Osteoblast (primary cell): ENCODE measurements at regions not wholly inside any gene's neighbourhood (a gene's known extent, or its start where the extent isn't known, plus 50 kb on each side); places are given as distances from the start of the nearest gene placed in this dataset.
"Not testable (repeated sequence)": the region's sequence is repeated elsewhere in the genome, so short reads cannot be mapped to it uniquely, and the experiment has no call there.

ENCODE experiments used
- DNase-seq: peaks from one replicate; pipeline ENCODE4 v3.0.0; 2011; ENCODE audit warnings: low spot score, mixed read lengths; ENCODE audit not compliant: insufficient read length; ENCODE audit errors: missing footprints
- H2AFZ ChIP-seq: 2 replicates; pipeline ENCODE4 v1.6.0; 2011; ENCODE audit warnings: mild to moderate bottlenecking, low read length
- H3K27ac ChIP-seq: 2 replicates; pipeline ENCODE4 v1.5.1; 2011; ENCODE audit warnings: mild to moderate bottlenecking, low read depth, low read length, moderate library complexity
- H3K27me3 ChIP-seq: 2 replicates; pipeline ENCODE4 v1.6.0; 2012; ENCODE audit warnings: mild to moderate bottlenecking, control low read depth, inconsistent platforms, low read length, moderate library complexity; ENCODE audit not compliant: insufficient read depth
- H3K36me3 ChIP-seq: 2 replicates; pipeline ENCODE4 v1.5.1; 2011; ENCODE audit warnings: mild to moderate bottlenecking, low read length, control low read depth, moderate library complexity; ENCODE audit not compliant: insufficient read depth
- H3K4me1 ChIP-seq: 2 replicates; pipeline ENCODE4 v1.5.1; 2011; ENCODE audit warnings: mild to moderate bottlenecking, low read length, control low read depth, moderate library complexity; ENCODE audit not compliant: insufficient read depth
- H3K4me2 ChIP-seq: 2 replicates; pipeline ENCODE4 v1.6.0; 2011; ENCODE audit warnings: mild to moderate bottlenecking, low read length; ENCODE audit not compliant: insufficient read depth
- H3K4me3 ChIP-seq: fragments of 200-600 bp; sonication (generic); 3 replicates; pipeline ENCODE4 v1.5.1; 2012; ENCODE audit warnings: mild to moderate bottlenecking, low read length, inconsistent platforms; ENCODE audit not compliant: insufficient read depth
- H3K79me2 ChIP-seq: 2 replicates; pipeline ENCODE4 v1.6.0; 2012; ENCODE audit warnings: mild to moderate bottlenecking, low read length, control low read depth, inconsistent platforms; ENCODE audit not compliant: insufficient read depth
- H3K9me3 ChIP-seq: 2 replicates; pipeline ENCODE4 v1.5.1; 2011; ENCODE audit warnings: low read depth, low read length, control low read depth
- H4K20me1 ChIP-seq: 2 replicates; pipeline ENCODE4 v1.6.0; 2012; ENCODE audit warnings: mild to moderate bottlenecking, low read length, control low read depth; ENCODE audit not compliant: insufficient read depth
- CTCF ChIP-seq: IDR thresholded peaks from 2 replicates; pipeline ENCODE4 v1.5.1; 2011; ENCODE audit warnings: mild to moderate bottlenecking, low read depth, low read length, moderate library complexity; ENCODE audit errors: extremely low read depth

- no peaks in the 10 kb centered on the region for H3K79me2 ChIP-seq
- no peak overlapping the region for H2AFZ ChIP-seq
- H3K4me3 ChIP-seq, result no peak overlapping the region
- DNase-seq, result no peak
- no peaks in the 10 kb centered on the region for H3K27me3 ChIP-seq
- no peak overlapping the region for H3K27ac ChIP-seq
- H3K9me3 ChIP-seq, result no peaks in the 10 kb centered on the region
- no peak for TF ChIP-seq CTCF
- no peak overlapping the region for H3K4me2 ChIP-seq
- H3K36me3 ChIP-seq, result no peaks in the 10 kb centered on the region
- H4K20me1 ChIP-seq, result no peaks in the 10 kb centered on the region
- H3K4me1 ChIP-seq, result no peaks in the 10 kb centered on the region
Measured at GRCh38 chr7:91614431-91614830, 266.1 kb downstream of the MTERF1 start.

- Histone ChIP-seq H3K79me2 (no peaks in the 10 kb centered on the region), H3K4me3 (no peak overlapping the region), H3K9me3 (no peaks in the 10 kb centered on the region), H3K4me1 (no peaks in the 10 kb centered on the region), H3K27ac (no peak overlapping the region), H3K36me3 (no peaks in the 10 kb centered on the region), H3K27me3 (no peaks in the 10 kb centered on the region), H2AFZ (no peak overlapping the region), H3K4me2 (no peak overlapping the region), H4K20me1 (no peaks in the 10 kb centered on the region)
- no peak for DNase-seq
- TF ChIP-seq CTCF, result no peak
Measured at GRCh38 chr7:91618776-91619765, 261.4 kb downstream of the MTERF1 start.

- H2AFZ ChIP-seq, result no peak overlapping the region
- H3K36me3 ChIP-seq, result no peaks in the 10 kb centered on the region
- no peak overlapping the region for H3K27ac ChIP-seq
- no peak overlapping the region for H3K4me3 ChIP-seq
- no peak overlapping the region for H3K4me2 ChIP-seq
- no peaks in the 10 kb centered on the region for H4K20me1 ChIP-seq
- no peak for DNase-seq
- no peaks in the 10 kb centered on the region for H3K79me2 ChIP-seq
- no peak for TF ChIP-seq CTCF
- H3K9me3 ChIP-seq, result no peaks in the 10 kb centered on the region
- H3K27me3 ChIP-seq, result no peaks in the 10 kb centered on the region
- no peaks in the 10 kb centered on the region for H3K4me1 ChIP-seq
Measured at GRCh38 chr7:91620827-91621226, 259.7 kb downstream of the MTERF1 start.

GRCh38 chr7:91627324-91627723, 253.2 kb downstream of the MTERF1 start:
- not testable (repeated sequence) for H3K79me2 ChIP-seq, DNase-seq, H2AFZ ChIP-seq

More at GRCh38 chr7:91627324-91627723, 253.2 kb downstream of the MTERF1 start:
- H3K4me2 ChIP-seq, H3K4me1 ChIP-seq, H3K9me3 ChIP-seq, H3K27me3 ChIP-seq, H3K4me3 ChIP-seq, H3K36me3 ChIP-seq, H3K27ac ChIP-seq, H4K20me1 ChIP-seq: not testable (repeated sequence)
